OCI-LY1 (cell line): ENCODE measurements at regions not wholly inside any gene's neighbourhood (a gene's known extent, or its start where the extent isn't known, plus 50 kb on each side); places are given as distances from the start of the nearest gene placed in this dataset.

ENCODE experiments used
- H2AFZ ChIP-seq: fragments of 200-600 bp; sonication (generic), shearing (Covaris generic); 2 replicates; pipeline ENCODE4 v1.6.0; 2014; ENCODE audit warnings: antibody characterized with exemption, mild to moderate bottlenecking, low read length
- H3F3A ChIP-seq: fragments of 200-600 bp; sonication (generic), shearing (Covaris generic); 2 replicates; pipeline ENCODE4 v1.6.0; 2014; ENCODE audit warnings: mild to moderate bottlenecking, antibody characterized with exemption, low read length, moderate library complexity; ENCODE audit not compliant: insufficient read depth
- H3K27ac ChIP-seq: fragments of 200-600 bp; sonication (generic); 2 replicates; pipeline ENCODE4 v1.5.1; 2014; ENCODE audit warnings: low read length, mixed run types, mild to moderate bottlenecking, low read depth; ENCODE audit not compliant: poor library complexity, severe bottlenecking
- H3K27me3 ChIP-seq: fragments of 200-600 bp; sonication (generic); 2 replicates; pipeline ENCODE4 v1.6.0; 2014; ENCODE audit warnings: antibody characterized with exemption, mild to moderate bottlenecking, low read length, moderate library complexity; ENCODE audit not compliant: insufficient read depth
- H3K36me3 ChIP-seq: fragments of 200-600 bp; sonication (generic); 2 replicates; pipeline ENCODE4 v1.6.1; 2014; ENCODE audit warnings: mild to moderate bottlenecking, antibody characterized with exemption, low read length, moderate library complexity, mixed read lengths; ENCODE audit not compliant: insufficient read depth
- H3K4me1 ChIP-seq: fragments of 200-600 bp; sonication (generic); 2 replicates; pipeline ENCODE4 v1.5.1; 2014; ENCODE audit warnings: mild to moderate bottlenecking, low read length, moderate library complexity; ENCODE audit not compliant: insufficient read depth, severe bottlenecking
- H3K4me2 ChIP-seq: fragments of 200-600 bp; sonication (generic), shearing (Covaris generic); 2 replicates; pipeline ENCODE4 v1.6.1; 2014; ENCODE audit warnings: low read length
- H3K4me3 ChIP-seq: fragments of 200-600 bp; sonication (generic); 2 replicates; pipeline ENCODE4 v1.5.1; 2014; ENCODE audit warnings: low read length, low read depth, mild to moderate bottlenecking, mixed read lengths; ENCODE audit not compliant: poor library complexity, severe bottlenecking
- H3K79me2 ChIP-seq: fragments of 200-600 bp; shearing (Covaris generic); 2 replicates; pipeline ENCODE4 v1.6.1; 2016; ENCODE audit warnings: mixed run types, low read length, mixed read lengths; ENCODE audit not compliant: insufficient read depth
- H3K9ac ChIP-seq: fragments of 200-600 bp; sonication (generic), shearing (Covaris generic); 2 replicates; pipeline ENCODE4 v1.6.1; 2014; ENCODE audit warnings: mild to moderate bottlenecking, low read length, mixed read lengths
- H3K9me2 ChIP-seq: fragments of 200-600 bp; sonication (generic), shearing (Covaris generic); 2 replicates; pipeline ENCODE4 v1.6.1; 2014; ENCODE audit warnings: low read depth, mild to moderate bottlenecking, low read length, mixed read lengths
- H3K9me3 ChIP-seq: fragments of 200-600 bp; shearing (Covaris generic); 2 replicates; pipeline ENCODE4 v1.6.1; 2014; ENCODE audit warnings: low read length, mixed read lengths
- H4K20me1 ChIP-seq: fragments of 200-600 bp; sonication (generic), shearing (Covaris generic); 2 replicates; pipeline ENCODE4 v1.6.0; 2016; ENCODE audit warnings: mild to moderate bottlenecking, low read length; ENCODE audit not compliant: insufficient read depth
- CTCF ChIP-seq: fragments of 200-600 bp; sonication (generic), shearing (Covaris generic); IDR thresholded peaks from 2 replicates; pipeline ENCODE4 v1.5.1; 2017; ENCODE audit warnings: mild to moderate bottlenecking, antibody characterized with exemption, low read length, moderate library complexity, mixed read lengths
- EZH2 ChIP-seq: fragments of 200-600 bp; sonication (generic), shearing (Covaris generic); IDR thresholded peaks from 2 replicates; pipeline ENCODE4 v1.8.0; 2017; ENCODE audit warnings: borderline replicate concordance, mixed run types, mild to moderate bottlenecking, antibody characterized with exemption, low read length, moderate library complexity, mixed read lengths

- Histone ChIP-seq H3K4me2 (no peak overlapping the region), H3K27ac (no peak overlapping the region), H4K20me1 (no peaks in the 10 kb centered on the region), H3K36me3 (no peaks in the 10 kb centered on the region), H3K79me2 (no peaks in the 10 kb centered on the region), H3K9me2 (no peaks in the 10 kb centered on the region), H3F3A (no peaks in the 10 kb centered on the region), H3K4me3 (no peak overlapping the region), H3K9me3 (no peaks in the 10 kb centered on the region), H3K27me3 (0 out of 2 replicates have a peak, but pooled peaks cover 6% of the 10 kb centered on the region), H3K9ac (no peak overlapping the region), H2AFZ (no peak overlapping the region), H3K4me1 (no peaks in the 10 kb centered on the region)
- TF ChIP-seq EZH2 (no peak), CTCF (no peak)
These were observed 62.3 kb upstream of the YWHAQ start for GRCh38 chr2:9693196-9693491.

GRCh38 chr2:9693646-9694045, 62.8 kb upstream of the YWHAQ start:
- Histone ChIP-seq H3K9me2 (no peaks in the 10 kb centered on the region), H3F3A (no peaks in the 10 kb centered on the region), H3K36me3 (no peaks in the 10 kb centered on the region), H3K4me3 (no peak overlapping the region), H3K4me2 (no peak overlapping the region), H3K4me1 (no peaks in the 10 kb centered on the region), H3K27me3 (0 out of 2 replicates have a peak, but pooled peaks cover 6% of the 10 kb centered on the region), H3K79me2 (no peaks in the 10 kb centered on the region), H3K9me3 (no peaks in the 10 kb centered on the region), H3K27ac (no peak overlapping the region), H3K9ac (no peak overlapping the region), H4K20me1 (no peaks in the 10 kb centered on the region), H2AFZ (no peak overlapping the region)
- TF ChIP-seq CTCF (no peak), EZH2 (no peak)

- Histone ChIP-seq H3K9me2 (no peaks in the 10 kb centered on the region), H3K9me3 (no peaks in the 10 kb centered on the region), H3K4me2 (no peak overlapping the region), H3K27ac (no peak overlapping the region), H3F3A (no peaks in the 10 kb centered on the region), H3K27me3 (peaks cover 6% of the 10 kb centered on the region; the same call in 1 of the 2 replicates), H3K4me1 (no peaks in the 10 kb centered on the region), H3K9ac (no peak overlapping the region), H2AFZ (no peak overlapping the region), H3K79me2 (no peaks in the 10 kb centered on the region), H3K36me3 (no peaks in the 10 kb centered on the region), H4K20me1 (no peaks in the 10 kb centered on the region), H3K4me3 (no peak overlapping the region)
- TF ChIP-seq EZH2 (no peak), CTCF (no peak)
These were observed 64.0 kb upstream of the YWHAQ start for GRCh38 chr2:9694661-9695234.
